Nephron (organoid): ENCODE measurements at regions not wholly inside any gene's neighbourhood (a gene's known extent, or its start where the extent isn't known, plus 50 kb on each side); places are given as distances from the start of the nearest gene placed in this dataset.

Source experiments
- H3K27ac Mint-ChIP-seq, 3 experiments: 2 replicates each; pipeline ENCODE4 v1.8.0; 2020; ENCODE audit warnings: mixed read lengths in 3 of 3, mild to moderate bottlenecking in 2 of 3, moderate library complexity in 1 of 3
- H3K27me3 Mint-ChIP-seq: 2 replicates; pipeline ENCODE4 v1.8.0; 2021; ENCODE audit warnings: low read depth, mild to moderate bottlenecking, moderate library complexity, mixed read lengths
- H3K36me3 Mint-ChIP-seq: 2 replicates; pipeline ENCODE4 v1.8.0; 2020; ENCODE audit warnings: low read depth, mixed read lengths
- H3K4me1 Mint-ChIP-seq: 2 replicates; pipeline ENCODE4 v1.8.0; 2020; ENCODE audit warnings: mixed read lengths
- H3K4me3 Mint-ChIP-seq, 3 experiments: 2 replicates each; pipeline ENCODE4 v1.8.0; 2020; ENCODE audit warnings: mild to moderate bottlenecking in 3 of 3, mixed read lengths in 3 of 3, moderate library complexity in 2 of 3
- H3K9me3 Mint-ChIP-seq: 2 replicates; pipeline ENCODE4 v1.8.0; 2020; ENCODE audit warnings: mixed read lengths
- TF ChIP-seq, protein P1 (sequence below), 3 experiments: fragments of 200-600 bp; sonication (generic); IDR thresholded peaks; one replicate each; pipeline ENCODE4 v1.5.0; 2021; ENCODE audit warnings: antibody characterized with exemption in 3 of 3; ENCODE audit not compliant: unreplicated experiment in 3 of 3

- Mint-ChIP-seq H3K27me3 (peaks cover 91% of the 10 kb centered on the region), H3K27ac (no peak overlapping the region), H3K4me3 (peak overlapping the region; percentile 63 to 77 (median 75))
Observed at GRCh38 chr17:34156741-34157589, 98.1 kb upstream of the CCL2 start.

GRCh38 chr17:34161690-34162089, 93.4 kb upstream of the CCL2 start:
- peaks cover 8% of the 10 kb centered on the region for H3K9me3 Mint-ChIP-seq
- H3K4me3 Mint-ChIP-seq, result no peak overlapping the region
- no peak overlapping the region for H3K27ac Mint-ChIP-seq
- H3K36me3 Mint-ChIP-seq, result no peaks in the 10 kb centered on the region
- peaks cover 7% of the 10 kb centered on the region for H3K4me1 Mint-ChIP-seq
- H3K27me3 Mint-ChIP-seq, result peaks cover 68% of the 10 kb centered on the region
- TF ChIP-seq, protein P1, sequence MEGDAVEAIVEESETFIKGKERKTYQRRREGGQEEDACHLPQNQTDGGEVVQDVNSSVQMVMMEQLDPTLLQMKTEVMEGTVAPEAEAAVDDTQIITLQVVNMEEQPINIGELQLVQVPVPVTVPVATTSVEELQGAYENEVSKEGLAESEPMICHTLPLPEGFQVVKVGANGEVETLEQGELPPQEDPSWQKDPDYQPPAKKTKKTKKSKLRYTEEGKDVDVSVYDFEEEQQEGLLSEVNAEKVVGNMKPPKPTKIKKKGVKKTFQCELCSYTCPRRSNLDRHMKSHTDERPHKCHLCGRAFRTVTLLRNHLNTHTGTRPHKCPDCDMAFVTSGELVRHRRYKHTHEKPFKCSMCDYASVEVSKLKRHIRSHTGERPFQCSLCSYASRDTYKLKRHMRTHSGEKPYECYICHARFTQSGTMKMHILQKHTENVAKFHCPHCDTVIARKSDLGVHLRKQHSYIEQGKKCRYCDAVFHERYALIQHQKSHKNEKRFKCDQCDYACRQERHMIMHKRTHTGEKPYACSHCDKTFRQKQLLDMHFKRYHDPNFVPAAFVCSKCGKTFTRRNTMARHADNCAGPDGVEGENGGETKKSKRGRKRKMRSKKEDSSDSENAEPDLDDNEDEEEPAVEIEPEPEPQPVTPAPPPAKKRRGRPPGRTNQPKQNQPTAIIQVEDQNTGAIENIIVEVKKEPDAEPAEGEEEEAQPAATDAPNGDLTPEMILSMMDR (IDR thresholded peaks at IDR 0.05; ENCODE audit: unreplicated experiment in 3 of 3), result no peak

More at GRCh38 chr17:34156741-34157589, 98.1 kb upstream of the CCL2 start:
- Mint-ChIP-seq H3K4me1 (peaks cover 32% of the 10 kb centered on the region), H3K36me3 (no peaks in the 10 kb centered on the region), H3K9me3 (peaks cover 8% of the 10 kb centered on the region)
- TF ChIP-seq, protein P1 (IDR thresholded peaks at IDR 0.05; ENCODE audit: unreplicated experiment in 3 of 3), result no peak

DNA sequence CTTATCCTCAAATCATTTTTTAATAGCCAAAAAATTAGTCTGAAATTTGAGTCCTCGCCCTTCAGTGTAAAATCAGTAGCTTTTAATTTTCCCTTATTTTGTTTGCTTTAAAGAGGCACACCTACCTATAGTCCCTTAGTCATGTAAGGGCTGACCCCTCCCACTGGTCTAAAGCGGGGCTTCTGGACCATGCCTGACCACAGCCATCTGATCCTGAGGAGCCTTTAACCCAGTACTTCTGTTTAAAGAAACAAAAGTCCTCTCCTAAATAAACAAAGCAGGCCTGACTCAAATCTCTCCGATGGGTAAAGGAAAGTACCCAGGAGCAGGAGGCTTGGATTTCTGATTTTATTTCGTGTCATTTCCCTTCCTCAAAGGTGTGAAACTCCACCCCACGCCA, 92.0 kb upstream of the CCL2 start:
- Mint-ChIP-seq H3K9me3 (peaks cover 8% of the 10 kb centered on the region), H3K4me3 (no peak overlapping the region), H3K27me3 (peaks cover 54% of the 10 kb centered on the region), H3K36me3 (no peaks in the 10 kb centered on the region), H3K27ac (no peak overlapping the region), H3K4me1 (peaks cover 13% of the 10 kb centered on the region)
- TF ChIP-seq, protein P1 (IDR thresholded peaks at IDR 0.05; ENCODE audit: unreplicated experiment in 3 of 3), result no peak

- H3K9me3 Mint-ChIP-seq, result peaks cover 6% of the 10 kb centered on the region
- no peak overlapping the region for H3K4me3 Mint-ChIP-seq
- peaks cover 48% of the 10 kb centered on the region for H3K27me3 Mint-ChIP-seq
- H3K36me3 Mint-ChIP-seq, result no peaks in the 10 kb centered on the region
- H3K27ac Mint-ChIP-seq, result no peak overlapping the region
- peaks cover 13% of the 10 kb centered on the region for H3K4me1 Mint-ChIP-seq
- TF ChIP-seq, protein P1 (IDR thresholded peaks at IDR 0.05; ENCODE audit: unreplicated experiment in 3 of 3), result peak; percentile 59 to 60 (median 60)
Observed at GRCh38 chr17:34163646-34164045, 91.4 kb upstream of the CCL2 start.

- no peaks in the 10 kb centered on the region for H3K9me3 Mint-ChIP-seq
- TF ChIP-seq, protein P1 (IDR thresholded peaks at IDR 0.05; ENCODE audit: unreplicated experiment in 3 of 3), result no peak
- H3K36me3 Mint-ChIP-seq, result no peaks in the 10 kb centered on the region
- peaks cover 19% of the 10 kb centered on the region for H3K4me1 Mint-ChIP-seq
- H3K27ac Mint-ChIP-seq, result no peak overlapping the region
- peaks cover 36% of the 10 kb centered on the region for H3K27me3 Mint-ChIP-seq
- no peak overlapping the region for H3K4me3 Mint-ChIP-seq
Observed at GRCh38 chr17:34164837-34165236, 90.2 kb upstream of the CCL2 start.

GRCh38 chr17:34166352-34166751, 88.7 kb upstream of the CCL2 start:
- Mint-ChIP-seq H3K4me1 (peaks cover 22% of the 10 kb centered on the region), H3K36me3 (no peaks in the 10 kb centered on the region), H3K9me3 (no peaks in the 10 kb centered on the region), H3K27me3 (peaks cover 31% of the 10 kb centered on the region), H3K27ac (no peak overlapping the region), H3K4me3 (no peak overlapping the region)
- TF ChIP-seq, protein P1 (IDR thresholded peaks at IDR 0.05; ENCODE audit: unreplicated experiment in 3 of 3), result no peak
